ENCODE measurements at regions not wholly inside any gene's neighbourhood (a gene's known extent, or its start where the extent isn't known, plus 50 kb on each side); places are given as distances from the start of the nearest gene placed in this dataset.
"Not testable (repeated sequence)": the region's sequence is repeated elsewhere in the genome, so short reads cannot be mapped to it uniquely, and the experiment has no call there.

DNA sequence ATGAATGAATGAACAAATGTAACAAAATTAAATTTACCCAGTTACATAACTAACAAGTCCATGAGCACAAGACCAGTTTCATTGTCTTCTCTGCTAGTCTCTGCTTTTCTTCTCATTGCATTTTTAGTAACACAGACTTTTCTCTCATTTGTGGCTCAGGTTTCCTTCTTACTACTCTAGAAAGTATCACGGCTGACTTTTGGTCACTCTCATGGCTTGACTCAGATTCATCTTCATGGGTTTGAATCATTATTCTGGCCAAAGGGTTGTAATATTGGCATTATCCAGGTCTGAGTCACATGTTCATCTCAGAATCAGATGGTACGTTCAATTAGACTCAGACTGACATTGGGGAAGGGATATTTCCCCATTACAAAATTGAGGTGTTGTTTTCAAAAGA, 121.5 kb upstream of the SATB1 start:
- no peak for DNase-seq (ENCODE audit: low read depth in 2 of 2)

DNA sequence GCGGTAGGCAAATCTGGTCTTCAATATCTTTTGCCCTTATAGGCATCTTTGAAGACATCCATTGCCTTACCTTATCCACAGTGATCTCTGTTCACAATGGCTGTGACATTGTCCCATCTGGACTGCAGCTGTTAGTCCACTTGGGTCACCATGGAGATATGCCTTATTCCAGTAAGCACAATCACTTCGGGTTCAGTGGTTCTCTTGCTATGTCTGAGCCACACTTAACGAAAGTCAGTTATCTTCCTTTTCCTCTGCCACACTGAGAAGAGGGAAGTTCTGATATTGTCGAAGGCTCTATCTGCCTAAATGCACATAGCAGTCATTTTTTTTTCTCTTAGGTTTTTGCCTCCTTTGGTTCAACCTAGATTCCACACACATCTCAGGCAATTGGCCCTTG, 119.0 kb upstream of the SATB1 start:
- no peak for DNase-seq (ENCODE audit: low read depth in 2 of 2)

DNA sequence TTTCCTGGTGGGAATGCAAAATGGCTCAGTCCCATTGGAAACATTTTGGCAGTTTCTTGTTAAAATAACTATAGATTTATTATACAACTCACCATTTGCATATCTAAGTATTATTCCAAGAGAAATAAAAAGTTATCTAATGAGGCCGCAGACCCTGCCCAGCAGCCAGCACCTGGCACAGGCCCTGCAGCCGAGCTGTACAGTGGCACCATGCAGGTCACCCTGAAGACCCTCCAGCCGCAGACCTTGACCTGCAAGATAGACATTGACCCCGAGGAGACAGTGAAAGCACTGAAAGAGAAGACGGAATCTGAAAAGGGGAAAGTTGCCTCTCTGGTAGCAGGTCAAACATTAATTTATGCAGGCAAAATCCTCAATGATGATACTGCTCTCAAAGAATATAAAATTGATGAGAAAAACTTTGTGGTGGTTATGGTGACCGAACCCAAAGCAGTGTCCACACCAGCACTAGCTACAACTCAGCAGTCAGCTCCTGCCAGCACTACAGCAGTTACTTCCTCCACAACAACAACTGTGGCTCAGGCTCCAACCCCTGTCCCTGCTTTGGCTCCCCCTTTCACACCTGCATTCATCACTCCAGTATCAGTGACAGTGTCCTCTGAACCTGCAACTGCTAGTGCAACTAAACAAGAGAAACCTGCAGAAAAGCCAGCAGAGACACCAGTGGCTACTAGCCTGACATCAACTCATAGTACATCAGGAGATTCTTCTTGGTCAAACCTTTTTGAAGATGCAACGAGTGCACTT, 113.5 kb upstream of the SATB1 start:
- DNase-seq (ENCODE audit: low read depth in 2 of 2): no peak

DNA sequence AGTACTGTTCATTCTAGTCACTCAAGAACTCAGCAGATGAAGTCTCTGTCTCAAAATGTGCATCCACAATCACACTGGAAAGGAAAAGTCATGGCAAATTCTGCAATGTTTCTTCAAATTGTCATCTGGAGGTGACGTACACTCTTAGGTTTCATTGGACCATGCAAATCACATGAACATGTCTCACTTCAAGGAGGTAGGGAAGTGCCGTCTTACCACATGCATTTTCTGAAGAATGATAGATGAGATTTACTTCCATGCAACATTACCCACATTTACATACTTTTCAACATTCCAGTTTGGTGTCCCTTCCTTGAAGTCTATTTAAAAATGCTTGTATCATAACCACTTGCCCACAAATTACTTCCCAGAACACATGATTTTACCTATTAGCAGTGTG, 107.9 kb upstream of the SATB1 start:
- DNase-seq (ENCODE audit: low read depth in 2 of 2): no peak

DNA sequence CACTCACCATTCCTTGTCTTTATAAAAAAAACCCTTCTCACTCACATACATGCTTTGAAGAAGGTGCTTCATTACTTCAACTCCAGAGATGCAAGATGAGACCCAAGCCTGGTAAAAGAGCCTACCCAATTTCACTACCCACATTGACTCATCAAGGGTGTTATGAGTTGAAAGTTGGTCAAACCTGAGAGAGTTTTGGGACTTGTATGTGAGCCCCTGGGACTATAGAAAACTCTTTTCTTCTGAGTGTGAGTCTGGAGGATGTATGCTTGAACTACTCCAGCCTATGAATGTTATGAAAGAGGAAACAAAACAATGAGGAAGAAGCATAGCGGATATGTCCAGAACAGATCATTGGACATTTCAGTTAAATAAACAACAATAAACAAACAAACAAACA, 106.5 kb upstream of the SATB1 start:
- DNase-seq (ENCODE audit: low read depth in 2 of 2): no peak

DNA sequence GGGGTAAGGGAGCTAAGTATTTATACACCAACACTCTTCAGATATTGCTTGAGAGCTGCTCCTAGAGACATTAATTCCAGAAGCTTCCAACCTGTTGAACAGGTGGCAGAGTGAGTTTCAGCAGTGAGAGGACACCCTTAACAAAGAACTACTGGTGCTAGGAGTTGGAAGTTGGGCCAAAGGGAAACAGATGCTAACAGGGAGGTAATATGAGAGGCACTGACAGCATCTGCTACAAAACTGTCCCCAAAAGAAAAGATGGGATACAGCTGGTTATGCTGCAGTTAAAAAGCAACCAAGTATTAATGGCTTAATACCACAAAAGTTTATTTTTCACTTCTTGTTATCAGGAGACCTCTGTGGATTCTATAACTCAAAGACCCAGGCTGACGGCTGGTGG, 104.5 kb upstream of the SATB1 start:
- DNase-seq (ENCODE audit: low read depth in 2 of 2): no peak

DNA sequence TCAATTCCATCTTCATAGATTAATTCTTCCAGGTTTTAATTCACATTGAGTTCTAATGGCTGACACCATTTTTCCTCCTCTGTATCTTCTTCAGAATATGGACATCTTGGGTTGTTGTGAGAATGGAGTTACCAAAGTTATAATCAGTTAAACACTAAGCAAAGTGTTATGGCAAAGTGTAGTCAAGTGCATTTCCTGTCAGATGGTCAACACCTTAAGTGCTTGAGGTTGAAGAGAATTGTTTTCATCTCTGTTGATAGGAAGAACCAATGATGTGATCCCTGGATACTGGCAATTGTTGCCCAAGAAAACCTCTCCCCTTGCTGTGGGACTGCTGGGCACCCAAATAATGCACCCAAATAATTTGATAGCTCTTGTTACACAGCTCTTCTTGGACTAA, 102.6 kb upstream of the SATB1 start:
- DNase-seq (ENCODE audit: low read depth in 2 of 2): no peak

DNA sequence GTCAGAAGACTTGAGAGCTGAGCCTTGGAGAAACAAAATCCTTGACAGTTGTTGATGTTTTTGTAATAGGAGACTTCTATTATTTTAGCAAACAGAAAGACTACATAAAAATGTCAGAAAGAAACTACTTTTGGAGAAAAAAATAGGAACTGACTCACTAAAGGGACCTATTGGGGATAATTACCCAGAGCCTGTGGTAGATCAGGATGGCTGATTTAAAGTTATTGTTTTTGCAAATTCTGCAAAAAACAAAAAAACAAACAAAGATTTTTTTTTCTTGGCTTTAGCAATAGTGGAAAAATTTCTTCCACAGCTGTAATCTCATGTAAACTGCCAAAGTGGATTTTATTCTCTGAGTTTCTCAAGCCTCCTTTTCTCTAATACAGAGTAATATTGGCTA, 101.5 kb upstream of the SATB1 start:
- DNase-seq (ENCODE audit: low read depth in 2 of 2): no peak

DNA sequence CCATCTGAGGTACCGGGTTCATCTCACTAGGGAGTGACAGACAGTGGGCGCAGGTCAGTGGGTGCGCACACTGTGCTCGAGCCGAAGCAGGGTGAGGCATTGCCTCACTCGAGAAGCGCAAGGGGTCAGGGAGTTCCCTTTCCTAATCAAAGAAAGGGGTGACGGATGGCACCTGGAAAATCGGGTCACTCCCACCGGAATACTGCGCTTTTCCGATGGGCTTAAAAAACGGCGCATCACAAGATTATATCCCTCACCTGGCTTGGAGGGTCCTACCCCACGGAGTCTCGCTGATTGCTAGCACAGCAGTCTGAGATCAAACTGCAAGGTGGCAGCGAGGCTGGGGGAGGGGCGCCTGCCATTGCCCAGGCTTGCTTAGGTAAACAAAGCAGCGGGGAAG, 91.0 kb upstream of the SATB1 start:
- DNase-seq (ENCODE audit: low read depth in 2 of 2): not testable (repeated sequence)

DNA sequence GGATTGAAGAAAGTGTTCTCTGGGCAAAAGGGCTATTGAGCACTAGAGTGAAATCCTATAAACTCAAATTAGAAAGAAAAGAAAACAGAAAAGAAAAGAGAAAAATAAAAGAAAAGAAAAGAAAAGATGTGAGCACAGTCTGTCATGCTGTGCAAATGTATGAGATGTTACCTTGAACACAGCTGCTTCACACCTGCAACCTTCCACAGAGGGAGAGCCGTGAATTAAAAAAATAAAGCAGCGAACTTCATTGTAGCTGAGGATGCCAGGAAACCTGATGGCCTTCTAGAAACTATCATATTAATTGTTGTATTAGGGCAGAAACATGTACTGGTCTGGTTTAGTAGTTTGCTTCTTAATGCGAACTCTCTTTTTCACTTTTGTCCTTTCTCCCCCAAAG, 88.0 kb upstream of the SATB1 start:
- DNase-seq (ENCODE audit: low read depth in 2 of 2): no peak

DNA sequence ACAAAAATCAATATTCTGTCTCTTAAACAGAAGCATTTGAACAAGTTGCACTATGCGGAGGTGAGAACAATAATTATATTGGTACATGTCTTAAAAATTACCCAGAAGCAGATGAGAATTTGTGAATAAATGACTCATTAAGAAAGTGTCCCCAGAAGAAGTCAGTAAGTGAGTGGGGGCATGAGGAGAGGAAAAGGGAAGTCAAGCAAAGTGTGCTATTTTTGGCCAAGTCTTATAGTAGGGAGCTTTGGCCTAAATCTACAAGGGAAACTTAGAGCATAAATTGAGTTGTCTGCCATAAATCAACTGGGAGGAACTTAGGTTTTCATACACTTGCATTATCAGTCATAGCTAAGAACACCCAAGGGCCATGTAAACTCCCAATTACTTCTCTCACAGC, 86.9 kb upstream of the SATB1 start:
- no peak for DNase-seq (ENCODE audit: low read depth in 2 of 2)

DNA sequence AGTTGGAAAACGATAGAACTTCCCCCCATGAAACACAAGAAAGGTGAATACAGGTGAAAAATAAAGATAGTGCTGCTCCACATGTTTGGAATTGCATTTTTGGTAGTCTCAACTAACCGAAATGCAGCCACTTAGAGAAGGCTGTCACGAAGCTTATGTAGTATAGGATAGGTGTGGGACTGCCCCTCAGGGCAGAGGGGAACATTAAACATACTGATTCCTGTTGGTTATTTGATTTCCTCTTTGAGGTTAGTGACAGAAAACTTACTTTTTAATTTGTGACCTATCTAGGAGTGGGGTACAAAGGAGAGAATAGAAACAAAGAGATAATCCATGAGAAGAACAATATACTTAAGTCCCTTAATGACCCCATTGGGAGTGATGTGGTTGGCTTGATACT, 85.8 kb upstream of the SATB1 start:
- DNase-seq (ENCODE audit: low read depth in 2 of 2): no peak

DNA sequence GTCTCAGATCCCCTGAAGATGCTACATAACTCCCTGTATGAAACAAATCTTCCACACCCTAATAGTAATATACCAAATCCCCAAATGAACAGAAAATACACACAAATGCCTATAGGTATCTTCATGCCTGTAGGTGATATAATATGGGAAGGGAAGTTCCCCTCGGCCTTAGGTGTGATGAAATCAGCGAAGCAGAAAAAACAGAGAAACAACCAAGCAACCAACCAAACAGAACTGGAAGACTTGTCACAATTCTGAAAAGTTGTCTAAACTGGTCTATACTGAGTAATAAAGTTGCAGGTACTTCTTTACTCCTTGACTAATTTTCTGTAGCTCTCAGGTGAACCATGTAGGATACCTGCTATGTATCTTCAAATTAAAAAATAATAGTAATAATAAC, 82.2 kb upstream of the SATB1 start:
- no peak for DNase-seq (ENCODE audit: low read depth in 2 of 2)

DNA sequence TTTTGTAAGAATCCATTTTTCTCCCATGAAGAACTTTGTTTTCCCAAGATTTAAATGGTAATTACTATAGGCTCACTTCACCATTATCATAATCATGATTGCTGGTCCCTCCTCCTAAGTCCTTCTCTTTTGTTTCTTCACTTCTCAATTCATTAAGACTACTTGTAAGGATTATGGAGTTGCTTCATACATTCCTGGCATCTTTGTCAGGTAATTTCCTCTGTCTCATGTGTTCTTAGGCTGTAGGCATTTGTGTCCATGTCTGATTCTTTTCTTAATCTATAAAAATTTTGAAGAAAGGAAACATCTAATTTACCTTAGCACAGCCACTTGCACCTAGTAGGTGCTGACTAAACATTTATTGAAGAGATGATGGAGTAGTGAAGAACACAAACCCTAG, 79.9 kb upstream of the SATB1 start:
- no peak for DNase-seq (ENCODE audit: low read depth in 2 of 2)

DNA sequence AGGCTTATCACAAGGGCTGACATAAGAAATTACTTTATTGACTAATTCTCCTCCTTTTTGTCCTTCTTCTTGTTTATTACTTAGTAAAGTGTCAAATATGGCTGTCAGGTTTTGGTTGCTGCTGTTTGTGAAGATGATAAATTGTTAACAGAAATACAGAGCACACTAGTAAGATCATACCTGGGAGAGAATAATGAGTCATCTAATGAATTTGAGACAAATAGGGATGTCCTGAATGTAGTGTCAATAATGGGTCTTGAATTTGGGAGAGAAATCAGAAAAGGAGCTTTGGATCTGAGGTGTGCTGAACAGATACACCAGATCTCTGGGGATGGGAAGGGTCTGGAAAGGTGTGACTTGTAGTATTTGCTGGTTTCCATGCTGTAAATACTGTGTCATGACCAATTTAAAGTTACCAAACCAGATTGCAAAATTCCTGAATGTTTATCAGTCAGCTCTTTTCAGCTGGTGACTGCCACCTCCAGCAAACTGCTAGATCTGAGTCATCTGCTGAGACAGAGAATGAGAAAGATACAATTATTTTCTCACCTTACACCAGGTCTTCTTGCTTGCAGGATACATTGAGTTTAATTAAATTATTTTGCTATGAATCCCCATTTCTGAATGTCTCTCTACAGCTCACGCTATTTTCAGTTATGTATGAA, 76.7 kb upstream of the SATB1 start:
- no peak for DNase-seq (ENCODE audit: low read depth in 2 of 2)

DNA sequence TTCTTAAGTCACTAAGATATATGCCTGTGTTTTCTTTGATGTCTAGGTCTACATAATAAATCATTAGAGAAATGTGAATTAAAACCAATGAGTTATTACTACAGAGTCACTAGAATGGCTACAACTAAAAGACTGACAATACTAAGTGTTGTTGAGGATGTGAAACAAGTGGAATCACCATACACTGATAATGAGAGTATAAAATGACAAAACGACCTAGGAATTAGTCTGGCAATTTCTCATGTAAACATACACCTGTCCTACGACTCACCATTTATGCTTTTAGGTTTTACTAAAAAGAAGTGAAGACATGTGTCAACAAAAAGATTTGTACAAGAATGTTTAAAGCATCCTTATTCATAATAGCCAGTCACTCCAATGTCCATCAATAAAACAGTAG, 75.2 kb upstream of the SATB1 start:
- no peak for DNase-seq (ENCODE audit: low read depth in 2 of 2)

DNA sequence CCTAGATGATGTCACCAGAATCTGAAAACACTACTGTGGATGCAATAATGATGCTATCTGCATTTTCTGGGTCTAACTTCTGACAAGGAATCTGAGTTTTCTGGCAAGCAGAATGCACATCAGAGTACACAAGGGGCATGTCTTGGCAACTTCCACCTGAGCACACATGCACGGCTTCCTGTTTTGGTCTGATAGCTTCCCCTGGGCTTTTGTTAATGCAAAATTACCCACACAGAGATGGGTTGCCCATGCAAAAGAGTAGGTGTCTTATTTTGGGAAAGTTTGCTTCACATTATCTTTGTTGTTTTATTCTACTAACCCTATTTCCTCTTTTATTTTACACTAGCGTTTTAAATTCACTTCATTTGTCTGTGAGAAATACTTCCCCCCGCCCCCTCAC, 74.2 kb upstream of the SATB1 start:
- DNase-seq (ENCODE audit: low read depth in 2 of 2): no peak

DNA sequence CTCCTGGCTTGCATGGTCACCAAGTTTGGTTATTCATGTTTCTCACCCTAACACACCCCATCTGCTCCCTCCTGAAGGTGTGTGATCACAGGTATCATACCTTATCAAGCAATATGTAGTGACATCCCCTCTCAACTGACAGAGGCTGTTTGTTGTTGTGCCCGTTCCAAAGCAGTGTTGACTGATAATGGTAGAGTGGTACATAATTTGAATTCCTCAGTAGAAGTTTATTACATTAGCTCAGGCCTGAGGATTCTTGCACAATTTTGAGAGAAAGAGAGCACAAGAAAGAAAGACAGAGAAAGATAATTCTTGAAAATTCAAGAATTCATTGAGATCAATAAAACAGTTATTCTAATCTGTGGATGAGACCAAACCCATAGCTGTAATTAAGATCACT, 69.1 kb upstream of the SATB1 start:
- DNase-seq (ENCODE audit: low read depth in 2 of 2): no peak

DNA sequence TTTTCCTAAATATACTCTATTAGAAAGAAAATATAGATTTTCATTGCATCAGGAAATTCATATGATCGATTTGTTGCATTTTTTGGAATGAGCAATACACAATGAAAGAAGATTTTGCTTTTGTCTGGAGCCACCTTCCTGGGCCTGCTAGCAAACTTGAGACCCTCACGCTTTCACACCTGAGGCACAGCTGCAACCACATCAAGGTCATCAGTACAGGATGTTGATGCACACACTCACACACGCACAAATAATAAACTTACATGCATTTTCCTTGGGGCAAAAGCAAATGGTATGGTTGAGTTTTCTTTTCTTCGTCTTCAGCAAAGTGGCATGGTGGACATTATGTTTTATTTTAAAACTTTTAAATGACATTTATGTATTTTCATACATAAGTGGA, 64.8 kb upstream of the SATB1 start:
- no peak for DNase-seq (ENCODE audit: low read depth in 2 of 2)

DNA sequence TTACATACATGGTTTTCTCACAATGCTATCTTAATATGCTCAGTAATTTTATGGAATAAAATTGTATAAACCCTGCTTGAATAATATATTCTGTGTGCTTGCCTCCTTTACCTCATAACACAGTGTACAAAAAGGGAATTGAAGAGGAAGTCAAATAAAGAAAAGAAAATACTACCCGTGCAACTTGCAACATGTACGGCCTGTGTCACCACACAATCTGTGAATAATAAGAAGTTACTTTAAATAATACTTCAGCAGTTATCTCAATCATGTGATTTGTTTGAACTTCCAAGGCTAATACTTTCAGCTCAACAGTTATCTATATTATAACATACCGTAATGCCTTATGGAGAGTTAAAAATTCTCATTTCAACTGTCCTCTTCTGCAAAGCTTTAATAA, 58.1 kb upstream of the SATB1 start:
- no peak for DNase-seq (ENCODE audit: low read depth in 2 of 2)

DNA sequence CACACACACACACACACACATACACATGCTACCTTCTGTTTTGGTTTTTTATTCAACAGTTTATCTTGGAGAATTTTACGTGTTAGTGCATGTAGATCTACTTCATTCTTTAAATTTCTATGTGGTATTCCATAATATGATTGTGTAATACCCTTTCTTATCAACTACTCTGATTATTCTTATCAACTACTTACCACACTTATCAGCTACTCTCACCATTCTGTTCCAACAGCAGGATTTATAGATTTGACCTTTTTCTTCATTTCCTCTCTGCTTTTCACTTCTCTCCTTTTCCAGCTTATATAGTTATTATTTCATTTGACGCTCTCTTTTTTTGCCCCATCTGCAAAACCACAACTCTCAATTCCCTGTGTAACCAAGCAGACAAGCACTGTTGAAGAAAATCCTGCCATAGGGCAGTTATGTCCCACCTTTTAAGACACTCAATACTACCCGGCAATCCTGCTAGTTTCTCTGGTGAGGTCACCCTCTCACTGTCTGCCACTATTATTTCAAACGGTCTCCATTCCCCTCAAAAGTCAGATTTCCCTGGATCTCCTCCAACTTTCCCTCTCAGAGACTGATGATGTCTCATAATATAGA, 56.9 kb upstream of the SATB1 start:
- DNase-seq (ENCODE audit: low read depth in 2 of 2): no peak

DNA sequence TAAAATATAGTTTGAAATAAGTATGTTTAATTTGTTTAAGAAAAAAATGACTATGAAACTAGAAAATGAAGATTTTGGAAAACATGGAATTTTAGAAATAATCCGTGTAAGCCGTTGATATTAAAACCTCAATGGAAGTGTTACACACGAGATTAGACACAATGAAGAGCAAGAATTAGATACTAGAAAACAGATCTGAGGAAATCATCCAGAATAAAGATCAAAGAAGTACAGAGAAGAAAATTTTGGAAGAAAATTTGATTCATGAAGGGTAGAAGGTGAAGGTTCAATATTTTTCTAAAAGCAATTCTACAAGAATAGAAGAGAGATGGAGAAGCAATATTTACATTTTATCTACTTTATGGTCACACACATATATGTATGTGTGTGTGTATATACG, 52.5 kb upstream of the SATB1 start:
- no peak for DNase-seq (ENCODE audit: low read depth in 2 of 2)
